K562 (cell line): ENCODE measurements at regions not wholly inside any gene's neighbourhood (a gene's known extent, or its start where the extent isn't known, plus 50 kb on each side); places are given as distances from the start of the nearest gene placed in this dataset.

Experiments
- ATAC-seq: fragments of 200-7000 bp; cut with Tn5 transposase; 3 replicates; pipeline ENCODE4 v1.9.1; 2020; ENCODE audit warnings: moderate library complexity
- BruUV-seq: library from RNA; stranded (reverse); fragments of 400-500 nt; replicated peaks from 2 replicates; lab custom pipeline; 2021; lab: Mats Ljungman, UMichigan
- CTCF ChIA-PET: fragments of 300-600 bp; formaldehyde crosslinking; extraction: SDS; loops from one replicate; lab custom pipeline; 2021; ENCODE audit warnings: low intra/inter-chr PET ratio; lab: Yijun Ruan, JAX
- POLR2A ChIA-PET: fragments of 300-600, 350-650 bp; sonication (Branson Sonifier 250); formaldehyde crosslinking; extraction: SDS; loops from one replicate; lab custom pipeline; 2021; ENCODE audit warnings: antibody characterized with exemption, inconsistent platforms; lab: Yijun Ruan, JAX
- DNase-seq, 4 experiments: peaks; one replicate each; pipeline versions ENCODE4 v3.0.0 to v3.0.0-alpha.2; 2011 to 2018; ENCODE audit warnings: low spot score in 3 of 4, mixed read lengths in 3 of 4; ENCODE audit errors: extremely low read depth in 1 of 4
- FAIRE-seq: peaks from 2 replicates; lab custom pipeline; 2011; peaks lifted over from hg19 to GRCh38; lab: Jason Lieb, UNC
- H2AFZ ChIP-seq: 2 replicates; pipeline ENCODE4 v1.6.0; 2011; ENCODE audit warnings: low read depth, low read length, control low read depth, inconsistent platforms
- H3K27ac ChIP-seq: fragments of 200-600 bp; 3 replicates; pipeline ENCODE4 v1.8.0; 2011; ENCODE audit warnings: low read depth, mild to moderate bottlenecking, control low read depth, inconsistent platforms, low read length, moderate library complexity, mixed read lengths; ENCODE audit errors: extremely low read depth
- H3K27me3 ChIP-seq, 2 experiments: fragments of 300-600 bp in 1 of 2; 2 replicates in 1 of 2; 3 replicates in 1 of 2; pipeline versions ENCODE4 v1.6.0 to v1.8.0; 2011; ENCODE audit warnings: inconsistent platforms in 2 of 2, low read length in 2 of 2, mild to moderate bottlenecking in 1 of 2, mixed read lengths in 1 of 2, moderate library complexity in 1 of 2; ENCODE audit not compliant: control insufficient read depth in 2 of 2, insufficient read depth in 2 of 2
- H3K36me3 ChIP-seq: fragments of 300-600 bp; 3 replicates; pipeline ENCODE4 v1.8.0; 2011; ENCODE audit warnings: mild to moderate bottlenecking, low read length, inconsistent platforms; ENCODE audit not compliant: control insufficient read depth, insufficient read depth
- H3K4me1 ChIP-seq, 2 experiments: fragments of 200-600 bp in 1 of 2; replicated peaks in 1 of 2; 2 replicates in 1 of 2; 3 replicates in 1 of 2; pipeline versions ENCODE4 v1.5.1 to v1.8.0; 2011; ENCODE audit warnings: inconsistent platforms in 2 of 2, low read length in 2 of 2, mild to moderate bottlenecking in 1 of 2, mixed read lengths in 1 of 2, moderate library complexity in 1 of 2; ENCODE audit not compliant: control insufficient read depth in 2 of 2, insufficient read depth in 2 of 2
- H3K4me2 ChIP-seq: 2 replicates; pipeline ENCODE4 v1.6.1; 2011; ENCODE audit warnings: low read length, control low read depth, inconsistent platforms, mixed read lengths; ENCODE audit not compliant: insufficient read depth
- H3K4me3 ChIP-seq: fragments of 200-600 bp; sonication (generic), shearing (Covaris generic); 2 replicates; pipeline ENCODE4 v1.5.1; 2016; ENCODE audit warnings: control low read depth, inconsistent platforms
- H3K79me2 ChIP-seq: fragments of 200-600 bp; 3 replicates; pipeline ENCODE4 v1.8.0; 2011; ENCODE audit warnings: low read length, inconsistent platforms; ENCODE audit not compliant: control insufficient read depth, insufficient read depth
- H3K9ac ChIP-seq, 2 experiments: 2 replicates each; pipeline versions ENCODE4 v1.6.0 to v1.6.1; 2011; ENCODE audit warnings: low read depth in 2 of 2, low read length in 2 of 2, control low read depth in 1 of 2, inconsistent platforms in 1 of 2, mild to moderate bottlenecking in 1 of 2, mixed read lengths in 1 of 2; ENCODE audit not compliant: insufficient read depth in 1 of 2
- H3K9me1 ChIP-seq: one replicate; pipeline ENCODE4 v1.6.0; 2011; ENCODE audit warnings: inconsistent platforms, mild to moderate bottlenecking, low read length, moderate library complexity; ENCODE audit not compliant: control insufficient read depth, insufficient read depth
- H3K9me3 ChIP-seq: replicated peaks from 2 replicates; pipeline ENCODE4 v1.5.1; 2011; ENCODE audit warnings: low read depth, low read length, inconsistent platforms; ENCODE audit not compliant: control insufficient read depth, insufficient read depth
- H4K20me1 ChIP-seq: replicated peaks from 2 replicates; pipeline ENCODE4 v1.6.1; 2011; ENCODE audit warnings: low read length, inconsistent platforms, mixed read lengths; ENCODE audit not compliant: control insufficient read depth, insufficient read depth
- COPS2 ChIP-seq: fragments of 450-650 bp; conservative IDR thresholded peaks from 2 replicates; pipeline ENCODE4 v1.6.1; 2016; ENCODE audit warnings: mild to moderate bottlenecking, moderate library complexity
- ETS2 ChIP-seq: IDR thresholded peaks from 2 replicates; pipeline ENCODE4 v1.6.1; 2016; ENCODE audit warnings: borderline replicate concordance, missing genetic modification characterization, mild to moderate bottlenecking, moderate library complexity, missing compliant biosample characterization; ENCODE audit not compliant: poor library complexity, severe bottlenecking
- HEY1 ChIP-seq: fragments of 250-450 bp; sonication (Bioruptor Pico); IDR thresholded peaks from 2 replicates; pipeline ENCODE4 v1.5.0; 2020; ENCODE audit warnings: mild to moderate bottlenecking, moderate library complexity, borderline replicate concordance
- MCM2 ChIP-seq: fragments of 450-650 bp; IDR thresholded peaks from 2 replicates; pipeline ENCODE4 v1.6.1; 2017; ENCODE audit warnings: low read depth, mild to moderate bottlenecking
- PRPF4 ChIP-seq: fragments of 200-400 bp; formaldehyde crosslinking; IDR thresholded peaks from one replicate; pipeline ENCODE4 v1.6.1; 2017; ENCODE audit warnings: low read length, low read depth, mild to moderate bottlenecking; ENCODE audit not compliant: insufficient read depth, poor library complexity, severe bottlenecking
- REST ChIP-seq, 2 experiments: fragments of 450-650 bp; formaldehyde crosslinking in 1 of 2; IDR thresholded peaks; 2 replicates each; pipeline versions ENCODE4 v1.4.0 to v1.6.1; 2014 to 2020; ENCODE audit warnings: mild to moderate bottlenecking in 2 of 2, borderline replicate concordance in 1 of 2, low read depth in 1 of 2
- RFX7 ChIP-seq: fragments of 250-450 bp; sonication (Bioruptor Pico); IDR thresholded peaks from 2 replicates; pipeline ENCODE4 v1.5.1; 2021; ENCODE audit warnings: mild to moderate bottlenecking
- SMARCE1 ChIP-seq: fragments of 450-650 bp; IDR thresholded peaks from 2 replicates; pipeline ENCODE4 v1.7.1; 2016; ENCODE audit warnings: mild to moderate bottlenecking
- SMC3 ChIP-seq: conservative IDR thresholded peaks from 2 replicates; pipeline ENCODE4 v1.6.1; 2011; ENCODE audit warnings: low read depth, low read length, improper control_type of control experiment; ENCODE audit not compliant: insufficient read depth
- TAF15 ChIP-seq: fragments of 200-400 bp; formaldehyde crosslinking; IDR thresholded peaks from 2 replicates; pipeline ENCODE4 v1.6.1; 2017; ENCODE audit warnings: mild to moderate bottlenecking, low read depth, low read length, moderate library complexity
- TRIM28 ChIP-seq: fragments of 450-650 bp; IDR thresholded peaks from 2 replicates; pipeline ENCODE4 v1.6.1; 2017
- XRCC3 ChIP-seq: fragments of 450-650 bp; IDR thresholded peaks from 2 replicates; pipeline ENCODE4 v1.6.1; 2017; ENCODE audit warnings: mild to moderate bottlenecking, moderate library complexity
- ZNF197 ChIP-seq: fragments of 200-800 bp; sonication (Bioruptor generic); IDR thresholded peaks from 2 replicates; pipeline ENCODE4 v1.6.1; 2016; ENCODE audit warnings: low read depth, missing genetic modification characterization, missing compliant biosample characterization
- ZNF764 ChIP-seq: fragments of 250-450 bp; sonication (Bioruptor Pico); IDR thresholded peaks from 2 replicates; pipeline ENCODE4 v1.4.0; 2020; ENCODE audit warnings: low read depth, mild to moderate bottlenecking, moderate library complexity
- WGBS: fragments of 100-300 bp; shearing (Covaris generic); methylation state at CpG from one replicate; pipeline ENCODE4 v1.1.6; 2016; ENCODE audit warnings: low coverage, mixed read lengths; ENCODE audit not compliant: insufficient coverage; ENCODE audit errors: missing lambda C conversion rate; 5-methylcytosine and 5-hydroxymethylcytosine counted together
- in situ Hi-C: fragments of 300-500 bp; cut with MboI; formaldehyde crosslinking; loops from 4 replicates; pipeline ENCODE4 v1.15.0; 2018; ENCODE audit warnings: inconsistent platforms, mixed read lengths
- intact Hi-C: fragments of 100-400 bp; cut with micrococcal nuclease; formaldehyde crosslinking; loops from 2 replicates; pipeline ENCODE4 v1.14.2; 2022
- TF ChIP-seq, protein P1 (sequence below): fragments of 250-450 bp; sonication (Bioruptor Pico); IDR thresholded peaks from 2 replicates; pipeline ENCODE4 v1.6.1; 2021; ENCODE audit warnings: mild to moderate bottlenecking

DNA sequence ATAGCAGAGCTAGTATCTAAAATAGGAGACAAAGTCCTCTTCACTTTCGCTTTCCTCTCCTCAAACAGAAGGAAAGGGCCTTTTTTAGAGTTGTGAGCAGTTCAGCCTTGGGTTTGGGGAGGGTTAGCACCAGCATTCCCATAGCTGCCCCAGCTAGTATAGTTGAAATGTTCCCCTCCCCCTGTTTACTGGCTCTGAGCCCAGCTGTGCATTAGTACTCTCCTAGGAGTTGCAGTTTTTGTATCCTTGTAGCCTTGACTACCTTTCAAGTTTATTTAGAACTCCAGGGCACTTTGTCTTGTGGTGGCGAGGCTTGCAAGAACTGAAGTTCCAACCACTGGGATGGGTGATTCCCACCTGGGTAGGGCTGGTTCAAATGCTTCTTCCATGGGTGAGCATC is 245.1 kb upstream of the NAALADL2 start:
- TF ChIP-seq, protein P1, sequence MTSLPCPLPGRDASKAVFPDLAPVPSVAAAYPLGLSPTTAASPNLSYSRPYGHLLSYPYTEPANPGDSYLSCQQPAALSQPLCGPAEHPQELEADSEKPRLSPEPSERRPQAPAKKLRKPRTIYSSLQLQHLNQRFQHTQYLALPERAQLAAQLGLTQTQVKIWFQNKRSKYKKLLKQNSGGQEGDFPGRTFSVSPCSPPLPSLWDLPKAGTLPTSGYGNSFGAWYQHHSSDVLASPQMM = no peak
- TF ChIP-seq ETS2 (no peak), TAF15 (no peak), HEY1 (CRISPR knock-in tag) (no peak), XRCC3 (no peak), REST (IDR thresholded peaks at IDR 0.05; ENCODE audit: borderline replicate concordance) (no peak), REST (CRISPR knock-in tag; IDR thresholded peaks at IDR 0.05; ENCODE audit: low read depth) (no peak), SMARCE1 (no peak), MCM2 (no peak), ZNF764 (CRISPR knock-in tag) (no peak), COPS2 (no peak), RFX7 (CRISPR knock-in tag) (no peak), TRIM28 (no peak), SMC3 (no peak), PRPF4 (no peak), ZNF197 (CRISPR knock-in tag) (no peak)
- H3K9me3 ChIP-seq = no peaks in the 10 kb centered on the region
- no peaks in the 10 kb centered on the region for H3K9me1 ChIP-seq
- in situ Hi-C loops (no loop called here), intact Hi-C loops (no loop called here)
- ATAC-seq = no peak
- no peak overlapping the region for H3K27ac ChIP-seq
- H3K4me1 ChIP-seq = no peaks in the 10 kb centered on the region
- H3K4me2 ChIP-seq = no peak overlapping the region
- H3K36me3 ChIP-seq = no peaks in the 10 kb centered on the region
- BruUV-seq = no TSS peak
- H3K27me3 ChIP-seq = no peaks in the 10 kb centered on the region
- ChIA-PET CTCF (no interaction called here), POLR2A (no interaction called here)
- WGBS = 0% methylated on average over 2 of the region's 2 CpGs
- H3K9ac ChIP-seq = no peak overlapping the region
- no peak overlapping the region for H3K4me3 ChIP-seq
- FAIRE-seq = no peak
- H4K20me1 ChIP-seq = no peaks in the 10 kb centered on the region
- no peak for DNase-seq
- no peak overlapping the region for H2AFZ ChIP-seq
- H3K79me2 ChIP-seq = no peaks in the 10 kb centered on the region
